DND-41 (cell line): ENCODE measurements at regions not wholly inside any gene's neighbourhood (a gene's known extent, or its start where the extent isn't known, plus 50 kb on each side); places are given as distances from the start of the nearest gene placed in this dataset.

Experiments
- ATAC-seq: fragments of 200-7000 bp; cut with Tn5 transposase; 3 replicates; pipeline ENCODE4 v1.9.1; 2021; ENCODE audit warnings: low read depth; ENCODE audit not compliant: insufficient read depth
- DNase-seq: peaks from one replicate; pipeline ENCODE4 v3.0.0-alpha.2; 2020
- H2AFZ ChIP-seq: 2 replicates; pipeline ENCODE4 v1.6.0; 2012; ENCODE audit warnings: low read depth, low read length
- H3K27ac ChIP-seq: 2 replicates; pipeline ENCODE4 v1.5.1; 2012; ENCODE audit warnings: low read length, inconsistent platforms
- H3K27me3 ChIP-seq: fragments of 200-600 bp; sonication (generic); 2 replicates; pipeline ENCODE4 v1.6.0; 2012; ENCODE audit warnings: low read length, mild to moderate bottlenecking, inconsistent platforms; ENCODE audit not compliant: insufficient read depth, poor library complexity
- H3K36me3 ChIP-seq: 2 replicates; pipeline ENCODE4 v1.5.1; 2012; ENCODE audit warnings: low read length, inconsistent platforms; ENCODE audit not compliant: insufficient read depth
- H3K4me1 ChIP-seq: 2 replicates; pipeline ENCODE4 v1.5.1; 2012; ENCODE audit warnings: mild to moderate bottlenecking, low read length; ENCODE audit not compliant: insufficient read depth
- H3K4me2 ChIP-seq: 2 replicates; pipeline ENCODE4 v1.6.0; 2012; ENCODE audit warnings: mild to moderate bottlenecking, moderate library complexity, low read length, inconsistent platforms; ENCODE audit not compliant: insufficient read depth
- H3K4me3 ChIP-seq, 2 experiments: fragments of 200-600 bp in 1 of 2; shearing (Covaris generic) in 1 of 2; 2 replicates each; pipeline ENCODE4 v1.5.1; 2012 to 2016; ENCODE audit warnings: inconsistent platforms in 2 of 2, low read length in 2 of 2, mild to moderate bottlenecking in 2 of 2, low read depth in 1 of 2, moderate library complexity in 1 of 2
- H3K79me2 ChIP-seq: 2 replicates; pipeline ENCODE4 v1.6.0; 2012; ENCODE audit warnings: low read length, inconsistent platforms; ENCODE audit not compliant: insufficient read depth
- H3K9ac ChIP-seq: 2 replicates; pipeline ENCODE4 v1.6.0; 2012; ENCODE audit warnings: low read depth, mild to moderate bottlenecking, inconsistent platforms, low read length, moderate library complexity
- H3K9me3 ChIP-seq: 2 replicates; pipeline ENCODE4 v1.5.1; 2012; ENCODE audit warnings: low read length, moderate library complexity, mild to moderate bottlenecking, inconsistent platforms; ENCODE audit not compliant: insufficient read depth, severe bottlenecking
- H4K20me1 ChIP-seq: 2 replicates; pipeline ENCODE4 v1.6.0; 2012; ENCODE audit warnings: low read length; ENCODE audit not compliant: insufficient read depth
- EZH2 ChIP-seq: IDR thresholded peaks from 3 replicates; pipeline ENCODE4 v1.6.1; 2012; ENCODE audit warnings: borderline replicate concordance, low read depth, mild to moderate bottlenecking, moderate library complexity, low read length, inconsistent platforms; ENCODE audit not compliant: severe bottlenecking
- TF ChIP-seq, protein P1 (sequence below): IDR thresholded peaks from 2 replicates; pipeline ENCODE4 v1.5.1; 2012; ENCODE audit warnings: borderline replicate concordance, low read length, moderate library complexity, mild to moderate bottlenecking; ENCODE audit not compliant: poor library complexity, severe bottlenecking; ENCODE audit errors: extremely low read depth

DNA sequence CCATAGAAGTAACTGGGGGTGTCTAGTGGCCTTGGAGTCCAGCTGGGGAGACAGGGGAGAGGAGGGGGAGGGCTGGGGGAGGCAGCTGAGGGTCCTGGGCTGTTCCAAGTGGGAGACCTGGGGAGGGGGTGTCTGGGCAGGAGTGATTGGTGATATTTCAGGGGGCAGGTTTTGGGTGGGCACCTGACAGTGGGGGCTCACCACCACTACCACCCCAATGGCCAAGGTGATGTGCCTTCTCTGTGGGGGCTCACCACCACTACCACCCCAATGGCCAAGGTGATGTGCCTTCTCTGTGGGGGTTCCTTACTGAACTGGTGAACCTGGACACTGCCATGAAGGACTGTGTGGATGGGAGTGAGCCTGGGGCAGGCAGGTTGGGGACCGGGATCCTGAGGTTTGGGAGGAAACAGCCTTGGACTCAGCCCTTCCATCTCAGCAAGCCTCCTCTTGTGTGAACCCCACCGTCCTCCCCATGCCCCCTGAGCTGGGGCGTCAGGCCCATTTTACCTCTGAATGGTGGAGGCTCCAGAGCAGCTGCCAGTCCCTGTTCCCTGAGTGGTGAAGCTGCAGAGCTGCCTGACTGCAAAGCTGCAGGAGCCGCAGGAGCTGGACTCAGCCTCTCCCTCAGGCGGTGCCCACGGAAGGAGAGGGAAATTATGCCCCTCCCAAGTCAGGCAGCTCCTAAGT lies 50.6 kb upstream of the ZNF716 start:
- no peak for DNase-seq
- Histone ChIP-seq H2AFZ (no peak overlapping the region), H3K4me3 (no peak overlapping the region), H3K36me3 (no peaks in the 10 kb centered on the region), H3K27me3 (no peaks in the 10 kb centered on the region), H3K79me2 (no peaks in the 10 kb centered on the region), H3K9ac (no peak overlapping the region), H3K27ac (no peak overlapping the region), H3K4me1 (no peaks in the 10 kb centered on the region), H3K9me3 (peaks cover 3% of the 10 kb centered on the region), H4K20me1 (no peaks in the 10 kb centered on the region), H3K4me2 (no peak overlapping the region)
- TF ChIP-seq, protein P1, sequence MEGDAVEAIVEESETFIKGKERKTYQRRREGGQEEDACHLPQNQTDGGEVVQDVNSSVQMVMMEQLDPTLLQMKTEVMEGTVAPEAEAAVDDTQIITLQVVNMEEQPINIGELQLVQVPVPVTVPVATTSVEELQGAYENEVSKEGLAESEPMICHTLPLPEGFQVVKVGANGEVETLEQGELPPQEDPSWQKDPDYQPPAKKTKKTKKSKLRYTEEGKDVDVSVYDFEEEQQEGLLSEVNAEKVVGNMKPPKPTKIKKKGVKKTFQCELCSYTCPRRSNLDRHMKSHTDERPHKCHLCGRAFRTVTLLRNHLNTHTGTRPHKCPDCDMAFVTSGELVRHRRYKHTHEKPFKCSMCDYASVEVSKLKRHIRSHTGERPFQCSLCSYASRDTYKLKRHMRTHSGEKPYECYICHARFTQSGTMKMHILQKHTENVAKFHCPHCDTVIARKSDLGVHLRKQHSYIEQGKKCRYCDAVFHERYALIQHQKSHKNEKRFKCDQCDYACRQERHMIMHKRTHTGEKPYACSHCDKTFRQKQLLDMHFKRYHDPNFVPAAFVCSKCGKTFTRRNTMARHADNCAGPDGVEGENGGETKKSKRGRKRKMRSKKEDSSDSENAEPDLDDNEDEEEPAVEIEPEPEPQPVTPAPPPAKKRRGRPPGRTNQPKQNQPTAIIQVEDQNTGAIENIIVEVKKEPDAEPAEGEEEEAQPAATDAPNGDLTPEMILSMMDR = no peak
- no peak for TF ChIP-seq EZH2
- no peak for ATAC-seq

DNA sequence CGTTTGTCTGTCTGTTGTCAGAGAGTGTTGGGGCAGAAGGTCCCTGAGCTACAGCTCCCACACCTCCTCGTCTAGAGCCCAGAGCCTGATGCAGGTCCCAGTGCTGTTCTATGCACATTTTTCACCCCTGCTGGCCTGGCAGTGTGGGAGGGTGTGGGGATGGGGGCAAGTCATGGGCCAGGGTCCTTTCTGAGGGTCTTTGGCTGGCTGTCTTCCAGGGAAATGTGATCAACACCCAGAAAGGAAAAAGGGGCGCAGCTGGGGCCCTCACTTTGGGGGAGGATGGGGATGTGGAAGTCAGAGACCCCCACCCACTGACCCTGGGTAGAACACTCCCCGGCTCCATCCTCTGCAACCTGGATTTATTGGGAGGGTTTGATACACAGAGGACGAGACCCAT lies 50.0 kb upstream of the ZNF716 start:
- no peak for DNase-seq
- no peak for TF ChIP-seq EZH2
- no peak overlapping the region for H3K9ac ChIP-seq
- no peak overlapping the region for H3K4me2 ChIP-seq
- no peaks in the 10 kb centered on the region for H3K36me3 ChIP-seq
- no peaks in the 10 kb centered on the region for H3K4me1 ChIP-seq
- no peaks in the 10 kb centered on the region for H4K20me1 ChIP-seq
- no peak overlapping the region for H3K27ac ChIP-seq
- no peak overlapping the region for H3K4me3 ChIP-seq
- no peaks in the 10 kb centered on the region for H3K27me3 ChIP-seq
- H3K9me3 ChIP-seq = peaks cover 8% of the 10 kb centered on the region
- no peak overlapping the region for H2AFZ ChIP-seq
- no peaks in the 10 kb centered on the region for H3K79me2 ChIP-seq
- ATAC-seq = no peak
